Upper lobe of right lung (tissue), 1 donor: ENCODE measurements at regions not wholly inside any gene's neighbourhood (a gene's known extent, or its start where the extent isn't known, plus 50 kb on each side); places are given as distances from the start of the nearest gene placed in this dataset.

Source experiments
- ATAC-seq: fragments of 200-7000 bp; cut with Tn5 transposase; one replicate; pipeline ENCODE4 v1.9.1; 2020; ENCODE audit warnings: mild to moderate bottlenecking, moderate library complexity
- DNase-seq: peaks from one replicate; pipeline ENCODE4 v3.0.0-alpha.2; 2020
- H3K27ac ChIP-seq: fragments of 200-600 bp; one replicate; pipeline ENCODE4 v1.8.0; 2022
- H3K27me3 ChIP-seq: fragments of 200-600 bp; one replicate; pipeline ENCODE4 v1.8.0; 2022; ENCODE audit warnings: mild to moderate bottlenecking
- H3K36me3 ChIP-seq: fragments of 200-600 bp; one replicate; pipeline ENCODE4 v1.8.0; 2022
- H3K4me1 ChIP-seq: fragments of 200-600 bp; one replicate; pipeline ENCODE4 v1.8.0; 2022
- H3K4me3 ChIP-seq: fragments of 200-600 bp; one replicate; pipeline ENCODE4 v1.8.0; 2022; ENCODE audit warnings: mild to moderate bottlenecking
- H3K9me3 ChIP-seq: fragments of 200-600 bp; one replicate; pipeline ENCODE4 v1.8.0; 2022
- CTCF ChIP-seq: fragments of 200-600 bp; IDR thresholded peaks from one replicate; pipeline ENCODE4 v1.8.0; 2022; ENCODE audit warnings: antibody characterized with exemption
- intact Hi-C: fragments of 100-400 bp; cut with DNase I; formaldehyde crosslinking; loops from one replicate; pipeline ENCODE4 v1.11.0; 2022
- donor health status: DM: no; HTN: yes; CAD: no; lungs with severe emphysema.

- H3K9me3 ChIP-seq: peaks cover 9% of the 10 kb centered on the region
- no peaks in the 10 kb centered on the region for H3K36me3 ChIP-seq
- H3K27me3 ChIP-seq: no peaks in the 10 kb centered on the region
- no peak for TF ChIP-seq CTCF
- ATAC-seq (no peak), DNase-seq (no peak)
- intact Hi-C loops: no loop called here
- H3K27ac ChIP-seq: no peak overlapping the region
- no peak overlapping the region for H3K4me3 ChIP-seq
- H3K4me1 ChIP-seq: no peaks in the 10 kb centered on the region
Measured at GRCh38 chr10:118977835-118978234, 51.7 kb upstream of the NANOS1 start.

GRCh38 chr10:118978316-118978997 lies 51.1 kb upstream of the NANOS1 start:
- Histone ChIP-seq H3K27me3 (no peaks in the 10 kb centered on the region), H3K4me1 (no peaks in the 10 kb centered on the region), H3K36me3 (no peaks in the 10 kb centered on the region), H3K9me3 (peaks cover 5% of the 10 kb centered on the region), H3K27ac (no peak overlapping the region), H3K4me3 (no peak overlapping the region)
- DNase-seq (no peak), ATAC-seq (no peak)
- no peak for TF ChIP-seq CTCF
- intact Hi-C loops: no loop called here

- Histone ChIP-seq H3K36me3 (no peaks in the 10 kb centered on the region), H3K27ac (no peak overlapping the region), H3K4me3 (no peak overlapping the region), H3K27me3 (no peaks in the 10 kb centered on the region), H3K9me3 (no peaks in the 10 kb centered on the region), H3K4me1 (no peaks in the 10 kb centered on the region)
- intact Hi-C loops: no loop called here
- no peak for TF ChIP-seq CTCF
- DNase-seq (no peak), ATAC-seq (no peak)
Measured at GRCh38 chr10:118978998-118979350, 50.5 kb upstream of the NANOS1 start.

GRCh38 chr10:118979661-118980060 lies 49.9 kb upstream of the NANOS1 start:
- Histone ChIP-seq H3K36me3 (no peaks in the 10 kb centered on the region), H3K4me1 (no peaks in the 10 kb centered on the region), H3K9me3 (no peaks in the 10 kb centered on the region), H3K27me3 (no peaks in the 10 kb centered on the region), H3K4me3 (no peak overlapping the region), H3K27ac (no peak overlapping the region)
- TF ChIP-seq CTCF: no peak
- ATAC-seq: no peak
- intact Hi-C loops: no loop called here
- no peak for DNase-seq
